ENCODE measurements at regions not wholly inside any gene's neighbourhood (a gene's known extent, or its start where the extent isn't known, plus 50 kb on each side); places are given as distances from the start of the nearest gene placed in this dataset.

DNA sequence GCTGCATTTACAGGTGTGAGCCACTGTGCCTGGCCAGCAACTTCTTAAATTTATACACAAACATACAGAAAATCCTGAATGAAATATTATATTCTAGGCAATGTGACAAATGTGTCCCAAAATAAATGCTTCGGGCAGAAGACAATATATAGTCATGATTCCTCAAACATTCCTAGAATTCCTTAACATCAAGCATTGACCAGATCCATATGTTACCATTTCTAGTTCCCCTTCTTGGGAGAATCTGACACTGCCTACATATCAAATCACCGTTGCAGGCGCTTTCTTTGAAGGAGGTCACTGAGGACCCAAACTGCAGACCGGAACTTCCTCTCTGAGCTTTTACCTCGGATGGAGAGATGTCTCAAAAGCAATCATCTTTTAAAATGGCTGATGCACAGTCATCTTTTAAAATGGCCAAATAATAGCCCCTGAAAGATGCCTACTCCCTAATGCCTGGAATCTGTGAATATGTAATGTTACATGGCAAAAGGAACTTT lies 323.5 kb downstream of the PHF14 start:
- peak; percentile 53 for DNase-seq

DNA sequence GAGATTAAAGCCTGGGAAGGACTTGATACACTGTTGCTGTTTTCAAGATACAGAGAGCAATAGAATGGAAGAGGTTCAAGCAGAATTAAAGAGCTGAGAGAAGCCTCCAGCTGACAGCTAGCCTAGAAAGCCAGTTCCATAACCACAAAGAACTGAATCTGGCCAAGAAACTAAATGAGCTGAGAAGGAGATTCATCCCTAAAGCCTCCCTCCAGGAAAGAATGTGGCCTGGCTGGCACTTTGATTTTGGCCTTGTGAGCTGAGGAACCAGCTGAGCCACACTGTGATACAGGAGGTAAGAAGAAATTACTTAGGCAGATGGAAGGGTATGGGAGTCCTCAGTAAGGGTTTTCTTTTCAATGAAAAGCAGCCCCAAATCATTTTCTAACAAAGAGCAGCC lies 324.1 kb downstream of the PHF14 start:
- peak; percentile 25 for DNase-seq

DNA sequence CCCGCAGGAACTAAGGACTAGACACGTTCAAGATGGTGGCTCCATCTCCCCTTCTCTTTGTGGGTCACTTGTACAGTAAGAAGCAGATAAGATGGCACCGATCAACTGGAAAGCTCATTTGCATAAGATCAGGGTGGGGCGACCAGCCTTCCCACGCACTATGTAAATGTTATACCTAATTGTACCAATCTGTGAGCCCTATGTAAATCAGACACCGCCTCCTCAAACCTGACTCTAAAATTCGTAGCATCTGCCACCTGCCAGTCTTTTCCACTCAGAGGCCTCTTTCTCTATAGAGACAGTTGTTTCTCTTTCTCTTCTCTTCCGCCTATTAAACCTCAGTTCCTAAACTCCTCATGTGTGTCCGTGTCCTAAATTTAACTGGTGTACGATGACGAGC lies 324.5 kb downstream of the PHF14 start:
- no peak for DNase-seq

DNA sequence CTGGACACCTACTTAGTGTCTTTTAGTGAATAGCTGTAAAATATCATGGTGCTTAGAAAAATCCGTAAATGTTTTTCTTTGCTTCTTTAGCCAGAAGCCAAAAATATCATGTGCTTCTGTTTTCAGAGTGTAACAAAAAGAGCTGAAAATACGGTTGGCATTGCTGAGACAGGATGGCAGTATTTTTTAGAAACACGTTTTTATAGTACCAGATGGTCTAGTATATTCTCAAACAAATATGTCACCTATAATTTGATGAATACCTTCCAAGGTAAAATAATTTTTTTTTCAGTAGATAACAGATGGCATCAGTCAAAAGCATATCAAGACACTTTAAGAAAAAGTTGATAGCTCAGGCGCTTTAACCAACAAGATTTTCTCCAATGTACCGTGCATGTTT lies 326.6 kb downstream of the PHF14 start:
- DNase-seq = no peak

DNA sequence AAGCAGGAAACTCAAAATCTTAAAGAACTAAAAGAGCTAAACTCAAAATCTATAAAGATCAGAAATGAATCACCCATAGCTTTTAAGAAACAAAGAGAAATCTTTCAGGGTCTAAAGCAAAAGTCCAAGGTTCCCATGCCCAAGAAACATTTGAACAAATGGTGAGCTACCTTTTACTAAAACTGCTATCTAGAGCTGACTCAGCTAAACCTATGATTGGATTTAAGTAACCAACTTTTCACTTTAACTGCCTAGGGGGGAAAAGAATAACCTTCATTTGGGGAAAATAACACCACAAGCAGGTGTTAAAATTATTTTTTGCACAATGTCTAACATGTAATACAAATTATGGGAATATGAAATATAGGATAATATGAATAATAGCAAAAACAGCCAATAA lies 328.4 kb downstream of the PHF14 start:
- no peak for DNase-seq

GRCh38 chr7:11313801-11314200 lies 340.1 kb downstream of the PHF14 start:
- no peak for DNase-seq

DNA sequence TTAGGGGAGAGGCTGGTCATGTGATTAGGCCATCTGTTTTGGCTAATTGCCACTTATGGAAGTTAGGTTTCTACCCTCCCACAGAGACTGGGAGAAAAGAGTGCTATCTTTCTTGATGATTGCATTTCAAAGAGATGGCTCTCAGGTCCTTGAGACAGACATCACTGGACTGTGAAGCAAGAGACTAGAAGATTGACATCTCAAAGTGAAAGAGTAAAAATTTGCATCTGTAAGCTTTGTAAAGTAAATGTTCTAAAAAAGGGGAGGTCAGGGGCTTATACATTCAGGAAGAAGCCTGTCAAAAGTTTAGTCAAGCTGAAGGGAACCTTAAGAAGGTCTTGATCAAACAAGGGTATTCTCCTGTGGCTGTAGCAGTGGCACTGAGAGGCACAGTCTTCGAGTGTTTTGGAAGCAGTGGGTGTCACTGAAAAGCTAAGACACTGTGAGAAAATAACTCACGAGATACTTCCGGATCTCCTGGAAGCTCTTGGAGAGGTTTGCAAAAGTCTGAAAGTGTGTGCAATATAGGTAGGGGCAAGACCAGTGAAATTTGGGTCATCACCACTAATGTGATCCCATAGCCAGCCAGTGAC lies 342.1 kb downstream of the PHF14 start:
- DNase-seq = no peak

DNA sequence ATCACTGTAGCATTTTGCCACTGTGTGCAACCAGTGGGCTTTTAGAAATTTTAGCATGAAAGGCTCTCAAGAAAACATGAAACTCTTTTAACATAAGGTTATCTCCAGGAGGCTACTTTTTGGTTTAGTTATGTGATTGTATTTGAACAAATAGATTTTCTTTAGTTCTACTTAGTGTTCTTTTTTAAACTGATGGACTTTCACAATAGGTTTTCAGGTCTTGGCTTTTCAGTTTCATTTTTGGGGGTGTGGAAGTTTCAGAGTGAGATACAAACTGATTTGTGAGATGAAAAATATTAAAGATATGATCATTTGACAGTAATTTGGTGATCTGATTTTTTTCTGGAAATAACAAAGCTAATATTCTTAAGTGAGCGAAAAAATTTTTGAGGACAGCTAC lies 344.1 kb downstream of the PHF14 start:
- no peak for DNase-seq

- DNase-seq = peak; percentile 12
These were observed 346.0 kb downstream of the PHF14 start for GRCh38 chr7:11319491-11320274.

All from fibroblast of skin of right biceps (primary cell).